ENCODE measurements at regions not wholly inside any gene's neighbourhood (a gene's known extent, or its start where the extent isn't known, plus 50 kb on each side); places are given as distances from the start of the nearest gene placed in this dataset.

DNA sequence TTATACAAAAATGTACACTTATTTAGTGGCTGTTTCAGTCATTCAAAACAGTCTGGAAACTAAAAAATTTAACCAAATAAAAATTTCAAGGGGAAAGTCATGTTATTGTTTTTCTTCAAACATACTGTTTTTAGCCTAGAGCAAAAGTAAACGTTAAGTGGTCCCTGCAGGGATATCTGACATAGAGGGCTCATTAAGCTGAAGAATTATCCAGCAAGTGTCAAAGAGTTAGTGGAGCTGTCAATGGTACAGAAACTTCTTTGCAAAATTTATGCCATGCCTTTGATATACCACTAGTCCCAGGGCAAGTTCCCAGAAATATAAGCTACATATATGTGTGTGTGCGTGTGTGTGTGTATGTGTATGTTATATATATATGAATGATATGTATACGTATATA, 894.2 kb downstream of the KCNJ2 start:
- H3K27me3 ChIP-seq (ENCODE audit: insufficient read depth, low read length): no peaks in the 10 kb centered on the region
- H4K20me1 ChIP-seq (ENCODE audit: insufficient read depth, low read length): no peaks in the 10 kb centered on the region
- no peaks in the 10 kb centered on the region for H3F3A ChIP-seq (ENCODE audit: insufficient read depth, low read length)
- H3K4me1 ChIP-seq (ENCODE audit: insufficient read depth, low read length, severe bottlenecking): no peaks in the 10 kb centered on the region
- no peaks in the 10 kb centered on the region for H3K36me3 ChIP-seq (ENCODE audit: insufficient read depth, low read length)
- no peak overlapping the region for H3K27ac ChIP-seq (ENCODE audit: low read depth, low read length, poor library complexity, severe bottlenecking)
- H3K4me3 ChIP-seq (ENCODE audit: low read depth, low read length, poor library complexity, severe bottlenecking): no peak overlapping the region
- no peaks in the 10 kb centered on the region for H3K9me3 ChIP-seq (ENCODE audit: low read length)
- H3K9ac ChIP-seq (ENCODE audit: low read length): no peak overlapping the region
- H2AFZ ChIP-seq (ENCODE audit: low read length): no peak overlapping the region
- H3K4me2 ChIP-seq (ENCODE audit: low read length): no peak overlapping the region
- H3K9me2 ChIP-seq (ENCODE audit: low read depth, low read length): no peaks in the 10 kb centered on the region
- H3K79me2 ChIP-seq (ENCODE audit: insufficient read depth, low read length): no peaks in the 10 kb centered on the region
- TF ChIP-seq, protein P1, sequence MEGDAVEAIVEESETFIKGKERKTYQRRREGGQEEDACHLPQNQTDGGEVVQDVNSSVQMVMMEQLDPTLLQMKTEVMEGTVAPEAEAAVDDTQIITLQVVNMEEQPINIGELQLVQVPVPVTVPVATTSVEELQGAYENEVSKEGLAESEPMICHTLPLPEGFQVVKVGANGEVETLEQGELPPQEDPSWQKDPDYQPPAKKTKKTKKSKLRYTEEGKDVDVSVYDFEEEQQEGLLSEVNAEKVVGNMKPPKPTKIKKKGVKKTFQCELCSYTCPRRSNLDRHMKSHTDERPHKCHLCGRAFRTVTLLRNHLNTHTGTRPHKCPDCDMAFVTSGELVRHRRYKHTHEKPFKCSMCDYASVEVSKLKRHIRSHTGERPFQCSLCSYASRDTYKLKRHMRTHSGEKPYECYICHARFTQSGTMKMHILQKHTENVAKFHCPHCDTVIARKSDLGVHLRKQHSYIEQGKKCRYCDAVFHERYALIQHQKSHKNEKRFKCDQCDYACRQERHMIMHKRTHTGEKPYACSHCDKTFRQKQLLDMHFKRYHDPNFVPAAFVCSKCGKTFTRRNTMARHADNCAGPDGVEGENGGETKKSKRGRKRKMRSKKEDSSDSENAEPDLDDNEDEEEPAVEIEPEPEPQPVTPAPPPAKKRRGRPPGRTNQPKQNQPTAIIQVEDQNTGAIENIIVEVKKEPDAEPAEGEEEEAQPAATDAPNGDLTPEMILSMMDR (IDR thresholded peaks at IDR 0.05; ENCODE audit: low read length): no peak
- no peak for TF ChIP-seq EZH2 (IDR thresholded peaks at IDR 0.05; ENCODE audit: borderline replicate concordance, low read length)

- Histone ChIP-seq H3K36me3 (ENCODE audit: insufficient read depth, low read length) (no peaks in the 10 kb centered on the region), H3F3A (ENCODE audit: insufficient read depth, low read length) (no peaks in the 10 kb centered on the region), H3K27me3 (ENCODE audit: insufficient read depth, low read length) (no peaks in the 10 kb centered on the region), H3K4me1 (ENCODE audit: insufficient read depth, low read length, severe bottlenecking) (no peaks in the 10 kb centered on the region), H3K9me3 (ENCODE audit: low read length) (no peaks in the 10 kb centered on the region), H3K4me3 (ENCODE audit: low read depth, low read length, poor library complexity, severe bottlenecking) (no peak overlapping the region), H3K4me2 (ENCODE audit: low read length) (no peak overlapping the region), H3K9me2 (ENCODE audit: low read depth, low read length) (no peaks in the 10 kb centered on the region), H3K27ac (ENCODE audit: low read depth, low read length, poor library complexity, severe bottlenecking) (no peak overlapping the region), H3K9ac (ENCODE audit: low read length) (no peak overlapping the region), H2AFZ (ENCODE audit: low read length) (no peak overlapping the region), H4K20me1 (ENCODE audit: insufficient read depth, low read length) (no peaks in the 10 kb centered on the region), H3K79me2 (ENCODE audit: insufficient read depth, low read length) (no peaks in the 10 kb centered on the region)
- TF ChIP-seq, protein P1 (IDR thresholded peaks at IDR 0.05; ENCODE audit: low read length): no peak
- TF ChIP-seq EZH2 (IDR thresholded peaks at IDR 0.05; ENCODE audit: borderline replicate concordance, low read length): no peak
These were observed 898.5 kb downstream of the KCNJ2 start for GRCh38 chr17:71067669-71068407.

DNA sequence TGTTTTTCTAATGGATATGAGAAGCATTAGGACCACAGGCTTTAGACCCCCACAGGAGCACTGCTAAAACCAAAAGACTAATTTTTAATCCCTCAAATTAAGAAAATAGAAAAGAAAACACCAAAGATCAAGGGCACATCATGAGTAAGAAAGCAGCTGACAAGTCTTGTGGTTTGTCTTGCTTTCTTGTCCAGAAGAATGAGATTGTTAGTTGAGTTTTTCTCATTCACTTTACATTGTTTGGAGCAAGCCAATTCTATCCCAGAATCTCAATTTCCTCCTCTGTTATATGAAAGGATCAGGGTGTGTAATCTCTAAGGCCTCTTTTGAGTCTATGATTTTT, 899.0 kb downstream of the KCNJ2 start:
- H3F3A ChIP-seq (ENCODE audit: insufficient read depth, low read length): no peaks in the 10 kb centered on the region
- TF ChIP-seq, protein P1 (IDR thresholded peaks at IDR 0.05; ENCODE audit: low read length): no peak
- TF ChIP-seq EZH2 (IDR thresholded peaks at IDR 0.05; ENCODE audit: borderline replicate concordance, low read length): no peak

More for the DNA sequence above, 899.0 kb downstream of the KCNJ2 start:
- Histone ChIP-seq H3K9me2 (ENCODE audit: low read depth, low read length) (no peaks in the 10 kb centered on the region), H3K4me3 (ENCODE audit: low read depth, low read length, poor library complexity, severe bottlenecking) (no peak overlapping the region), H3K9ac (ENCODE audit: low read length) (no peak overlapping the region), H3K27ac (ENCODE audit: low read depth, low read length, poor library complexity, severe bottlenecking) (no peak overlapping the region), H3K27me3 (ENCODE audit: insufficient read depth, low read length) (no peaks in the 10 kb centered on the region), H3K79me2 (ENCODE audit: insufficient read depth, low read length) (no peaks in the 10 kb centered on the region), H3K4me2 (ENCODE audit: low read length) (no peak overlapping the region), H4K20me1 (ENCODE audit: insufficient read depth, low read length) (no peaks in the 10 kb centered on the region), H2AFZ (ENCODE audit: low read length) (no peak overlapping the region), H3K9me3 (ENCODE audit: low read length) (no peaks in the 10 kb centered on the region), H3K36me3 (ENCODE audit: insufficient read depth, low read length) (no peaks in the 10 kb centered on the region), H3K4me1 (ENCODE audit: insufficient read depth, low read length, severe bottlenecking) (no peaks in the 10 kb centered on the region)

All from OCI-LY1 (cell line).